Ishikawa (cell line): ENCODE measurements at regions not wholly inside any gene's neighbourhood (a gene's known extent, or its start where the extent isn't known, plus 50 kb on each side); places are given as distances from the start of the nearest gene placed in this dataset.

Source experiments
- CEBPB ChIP-seq: IDR thresholded peaks from 2 replicates; pipeline ENCODE4 v1.6.1; 2012
- CREB1 ChIP-seq: IDR thresholded peaks from 2 replicates; pipeline ENCODE4 v1.6.1; 2012; ENCODE audit warnings: low read depth
- EGR1 ChIP-seq: IDR thresholded peaks from 2 replicates; pipeline ENCODE4 v1.6.1; 2012
- FOXM1 ChIP-seq: IDR thresholded peaks from 2 replicates; pipeline ENCODE4 v1.6.1; 2012; ENCODE audit warnings: low read depth, borderline replicate concordance
- MAX ChIP-seq: IDR thresholded peaks from 2 replicates; pipeline ENCODE4 v1.6.1; 2012
- NFIC ChIP-seq: IDR thresholded peaks from 2 replicates; pipeline ENCODE4 v1.6.1; 2012
- RAD21 ChIP-seq: IDR thresholded peaks from 2 replicates; pipeline ENCODE4 v1.6.1; 2012; ENCODE audit warnings: low read depth
- REST ChIP-seq: IDR thresholded peaks from 2 replicates; pipeline ENCODE4 v1.6.1; 2012; ENCODE audit warnings: low read depth, mild to moderate bottlenecking
- TCF12 ChIP-seq: IDR thresholded peaks from 2 replicates; pipeline ENCODE4 v1.6.1; 2012; ENCODE audit warnings: low read depth
- TEAD4 ChIP-seq: IDR thresholded peaks from 2 replicates; pipeline ENCODE4 v1.6.1; 2012
- USF1 ChIP-seq: IDR thresholded peaks from 2 replicates; pipeline ENCODE4 v1.6.1; 2012
- YY1 ChIP-seq: IDR thresholded peaks from 2 replicates; pipeline ENCODE4 v1.6.1; 2012; ENCODE audit warnings: low read depth
- ZBTB7A ChIP-seq: IDR thresholded peaks from 2 replicates; pipeline ENCODE4 v1.6.1; 2012; ENCODE audit warnings: low read depth

GRCh38 chr1:114263343-114263742 lies 109.7 kb upstream of the SYT6 start:
- TF ChIP-seq TEAD4 (no peak), USF1 (no peak), CEBPB (no peak)

- no peak for TF ChIP-seq USF1
- no peak for TF ChIP-seq REST
- TF ChIP-seq TCF12 = no peak
Measured at GRCh38 chr1:114262337-114262736, 108.7 kb upstream of the SYT6 start.

- TF ChIP-seq REST (no peak), TEAD4 (no peak), EGR1 (no peak)
Measured at GRCh38 chr1:114260805-114261484, 107.3 kb upstream of the SYT6 start.

- TF ChIP-seq CREB1 (no peak), NFIC (no peak), REST (no peak), USF1 (no peak), ZBTB7A (no peak), TEAD4 (no peak), RAD21 (no peak), EGR1 (no peak)
Measured at GRCh38 chr1:114259511-114260160, 106.0 kb upstream of the SYT6 start.

GRCh38 chr1:114258633-114259032 lies 105.0 kb upstream of the SYT6 start:
- no peak for TF ChIP-seq FOXM1
- TF ChIP-seq CEBPB = no peak
- TF ChIP-seq YY1 = no peak
- no peak for TF ChIP-seq TCF12
- TF ChIP-seq MAX = no peak

- TF ChIP-seq REST = no peak
- TF ChIP-seq ZBTB7A = no peak
- TF ChIP-seq YY1 = no peak
Measured at GRCh38 chr1:114258074-114258473, 104.4 kb upstream of the SYT6 start.
